Hepatocyte (in vitro differentiated cells): ENCODE measurements at regions not wholly inside any gene's neighbourhood (a gene's known extent, or its start where the extent isn't known, plus 50 kb on each side); places are given as distances from the start of the nearest gene placed in this dataset.

Experiments
- DNase-seq: peaks from one replicate; pipeline ENCODE4 v3.0.0-alpha.2; 2016; ENCODE audit warnings: low spot score
- H2AFZ ChIP-seq: fragments of 200-600 bp; sonication (generic); 2 replicates; pipeline ENCODE4 v1.6.0; 2016; ENCODE audit warnings: antibody characterized with exemption, mild to moderate bottlenecking
- H3K27ac ChIP-seq: fragments of 200-600 bp; sonication (generic); 2 replicates; pipeline ENCODE4 v1.5.1; 2016; ENCODE audit warnings: mild to moderate bottlenecking
- H3K27me3 ChIP-seq: fragments of 200-600 bp; sonication (generic); 2 replicates; pipeline ENCODE4 v1.6.1; 2016
- H3K36me3 ChIP-seq: fragments of 200-600 bp; sonication (generic); replicated peaks from 2 replicates; pipeline ENCODE4 v1.5.1; 2016; ENCODE audit warnings: low read depth; ENCODE audit not compliant: insufficient read depth
- H3K4me1 ChIP-seq: fragments of 200-600 bp; sonication (generic); 2 replicates; pipeline ENCODE4 v1.5.1; 2016; ENCODE audit warnings: mild to moderate bottlenecking, moderate library complexity; ENCODE audit not compliant: insufficient read depth
- H3K4me2 ChIP-seq: fragments of 200-600 bp; sonication (generic); 2 replicates; pipeline ENCODE4 v1.6.0; 2016
- H3K4me3 ChIP-seq: fragments of 200-600 bp; sonication (generic); 2 replicates; pipeline ENCODE4 v1.5.1; 2016; ENCODE audit warnings: mild to moderate bottlenecking
- H3K79me2 ChIP-seq: fragments of 200-600 bp; sonication (generic); 2 replicates; pipeline ENCODE4 v1.6.0; 2017; ENCODE audit warnings: mild to moderate bottlenecking
- H3K9me2 ChIP-seq: fragments of 200-600 bp; sonication (generic); replicated peaks from 2 replicates; pipeline ENCODE4 v1.6.0; 2017; ENCODE audit warnings: mild to moderate bottlenecking; ENCODE audit not compliant: insufficient read depth
- H3K9me3 ChIP-seq: fragments of 200-600 bp; sonication (generic); 2 replicates; pipeline ENCODE4 v1.5.1; 2016; ENCODE audit warnings: low read depth, mild to moderate bottlenecking
- H4K20me1 ChIP-seq: fragments of 200-600 bp; sonication (generic); 2 replicates; pipeline ENCODE4 v1.6.0; 2016; ENCODE audit warnings: mild to moderate bottlenecking; ENCODE audit not compliant: insufficient read depth, poor library complexity, severe bottlenecking
- CTCF ChIP-seq: fragments of 200-600 bp; sonication (generic); IDR thresholded peaks from 2 replicates; pipeline ENCODE4 v1.5.1; 2016; ENCODE audit warnings: antibody characterized with exemption, mild to moderate bottlenecking; ENCODE audit not compliant: poor library complexity
- EZH2 ChIP-seq: fragments of 200-600 bp; sonication (generic); IDR thresholded peaks from 2 replicates; pipeline ENCODE4 v1.6.1; 2016; ENCODE audit warnings: antibody characterized with exemption, mild to moderate bottlenecking, borderline replicate concordance
- EZH2phosphoT487 ChIP-seq: fragments of 200-600 bp; sonication (generic); IDR thresholded peaks from one replicate; pipeline ENCODE4 v1.6.1; 2018; ENCODE audit warnings: antibody characterized with exemption, mild to moderate bottlenecking, low read depth, moderate library complexity; ENCODE audit not compliant: unreplicated experiment, severe bottlenecking
- WGBS: methylation state at CpG from one replicate; pipeline ENCODE4 v1.1.6; 2016; ENCODE audit warnings: low lambda C conversion rate; ENCODE audit errors: missing lambda C conversion rate; 5-methylcytosine and 5-hydroxymethylcytosine counted together

DNA sequence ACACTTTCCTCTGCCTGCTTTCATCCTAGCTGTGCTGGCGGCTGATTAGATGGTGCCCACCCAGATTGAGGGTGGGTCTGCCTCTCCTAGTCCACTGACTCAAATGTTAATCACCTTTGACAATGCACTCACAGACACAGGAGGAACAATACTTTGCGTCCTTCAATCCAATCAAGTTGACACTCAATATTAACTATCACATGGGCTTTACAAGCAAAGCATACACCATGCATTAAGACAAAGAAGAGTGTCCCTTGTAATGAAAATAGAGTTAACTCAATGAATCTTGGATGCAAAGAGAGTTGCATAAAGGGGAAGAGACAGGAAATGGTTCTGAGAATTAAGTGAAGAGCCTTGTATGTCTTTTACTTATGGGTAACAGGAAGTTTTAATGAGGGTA lies 298.7 kb upstream of the BRINP1 start:
- 93% methylated on average over 2 of the region's 2 CpGs for WGBS
- Histone ChIP-seq H3K4me3 (no peak overlapping the region), H3K9me2 (no peaks in the 10 kb centered on the region), H3K4me2 (no peak overlapping the region), H3K4me1 (no peaks in the 10 kb centered on the region), H2AFZ (no peak overlapping the region), H3K9me3 (no peaks in the 10 kb centered on the region), H3K27ac (no peak overlapping the region), H4K20me1 (no peaks in the 10 kb centered on the region), H3K36me3 (no peaks in the 10 kb centered on the region), H3K79me2 (no peaks in the 10 kb centered on the region), H3K27me3 (no peaks in the 10 kb centered on the region)
- DNase-seq, result no peak
- TF ChIP-seq CTCF (no peak), EZH2 (no peak), EZH2phosphoT487 (no peak)

DNA sequence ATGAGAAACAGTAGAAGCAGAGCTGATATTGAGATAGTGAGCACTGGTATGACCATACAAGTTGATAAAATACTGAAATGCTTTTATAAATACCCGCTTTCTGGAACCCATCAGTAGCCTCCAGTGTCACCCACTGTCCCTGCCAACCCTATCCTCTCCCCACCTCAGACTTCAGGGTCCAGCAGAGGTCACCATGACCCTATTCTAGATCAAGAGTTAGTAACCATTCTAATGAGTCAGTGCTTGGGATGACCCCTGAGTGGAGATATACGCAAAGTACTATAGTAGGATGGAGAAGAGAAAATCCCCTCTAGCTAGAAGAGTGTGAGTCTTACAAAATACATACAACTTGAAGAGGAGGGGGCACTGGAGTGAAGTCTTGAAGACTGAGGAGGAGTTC lies 297.9 kb upstream of the BRINP1 start:
- H3K4me2 ChIP-seq, result no peak overlapping the region
- H3K27ac ChIP-seq, result no peak overlapping the region
- no peaks in the 10 kb centered on the region for H3K36me3 ChIP-seq
- H2AFZ ChIP-seq, result no peak overlapping the region
- no peak overlapping the region for H3K4me3 ChIP-seq
- no peak for TF ChIP-seq EZH2
- no peak for TF ChIP-seq EZH2phosphoT487
- no peak for TF ChIP-seq CTCF
- no peaks in the 10 kb centered on the region for H4K20me1 ChIP-seq
- H3K9me2 ChIP-seq, result no peaks in the 10 kb centered on the region
- H3K9me3 ChIP-seq, result no peaks in the 10 kb centered on the region
- H3K4me1 ChIP-seq, result no peaks in the 10 kb centered on the region
- H3K79me2 ChIP-seq, result no peaks in the 10 kb centered on the region
- H3K27me3 ChIP-seq, result no peaks in the 10 kb centered on the region
- 71% methylated on average over 2 of the region's 2 CpGs for WGBS
- no peak for DNase-seq

DNA sequence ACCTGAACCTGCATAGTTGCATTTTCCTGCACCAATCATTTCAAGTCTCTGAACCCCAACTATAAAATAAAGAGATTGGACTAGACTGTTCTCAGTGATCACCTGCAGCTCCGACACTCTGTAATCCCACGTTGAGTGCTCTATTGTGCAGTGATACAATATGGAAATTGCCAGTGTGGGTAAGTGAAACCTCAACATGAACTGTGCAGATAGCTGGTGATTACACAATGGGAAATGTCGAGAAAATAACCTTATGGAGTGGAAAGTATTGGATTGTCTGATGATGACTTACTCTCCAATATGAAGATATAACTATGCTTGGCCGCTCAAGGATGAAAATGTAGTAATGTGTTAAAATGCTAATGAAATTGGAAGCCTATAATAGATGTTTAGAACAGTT lies 293.1 kb upstream of the BRINP1 start:
- Histone ChIP-seq H3K36me3 (no peaks in the 10 kb centered on the region), H2AFZ (no peak overlapping the region), H3K4me3 (no peak overlapping the region), H3K9me3 (no peaks in the 10 kb centered on the region), H3K79me2 (no peaks in the 10 kb centered on the region), H4K20me1 (no peaks in the 10 kb centered on the region), H3K27ac (no peak overlapping the region), H3K9me2 (no peaks in the 10 kb centered on the region), H3K4me1 (no peaks in the 10 kb centered on the region), H3K27me3 (no peaks in the 10 kb centered on the region), H3K4me2 (no peak overlapping the region)
- WGBS, result 86% methylated on average over 4 of the region's 4 CpGs
- TF ChIP-seq EZH2phosphoT487, result no peak
- no peak for TF ChIP-seq CTCF
- no peak for TF ChIP-seq EZH2
- DNase-seq, result no peak

- H3K4me1 ChIP-seq, result no peaks in the 10 kb centered on the region
- no peak for TF ChIP-seq EZH2phosphoT487
- TF ChIP-seq EZH2, result no peak
- no peak for TF ChIP-seq CTCF
Observed at GRCh38 chr9:119652931-119653330, 283.7 kb upstream of the BRINP1 start.

More at GRCh38 chr9:119652931-119653330, 283.7 kb upstream of the BRINP1 start:
- Histone ChIP-seq H3K9me2 (no peaks in the 10 kb centered on the region), H4K20me1 (no peaks in the 10 kb centered on the region), H3K9me3 (no peaks in the 10 kb centered on the region), H3K27me3 (peaks cover 2% of the 10 kb centered on the region), H2AFZ (no peak overlapping the region), H3K27ac (no peak overlapping the region), H3K79me2 (no peaks in the 10 kb centered on the region), H3K4me2 (no peak overlapping the region), H3K36me3 (no peaks in the 10 kb centered on the region), H3K4me3 (no peak overlapping the region)
- WGBS, result 58% methylated on average over 5 of the region's 5 CpGs
- DNase-seq, result no peak
